ENCODE measurements at regions not wholly inside any gene's neighbourhood (a gene's known extent, or its start where the extent isn't known, plus 50 kb on each side); places are given as distances from the start of the nearest gene placed in this dataset.

DNA sequence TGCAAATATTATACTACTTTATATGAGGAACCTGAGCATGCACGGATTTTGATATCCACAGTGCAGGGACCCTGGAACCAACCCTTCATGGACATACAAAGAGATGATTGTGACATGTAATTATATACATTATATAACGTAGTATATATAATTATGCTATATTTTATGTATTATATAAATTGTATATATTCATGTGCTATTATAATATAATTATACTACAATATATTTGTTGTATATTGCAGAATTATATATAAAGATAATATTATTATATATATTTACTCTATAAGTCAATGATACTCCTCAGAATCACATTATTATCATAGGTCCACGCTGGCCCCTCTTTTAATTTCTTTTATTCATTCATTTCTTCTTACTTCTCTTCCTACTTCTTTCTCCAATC lies 70.9 kb downstream of the TNFSF18 start:
- H3K27ac ChIP-seq (ENCODE audit: low read depth, low read length, severe bottlenecking): no peak overlapping the region
- no peaks in the 10 kb centered on the region for H3K9me3 ChIP-seq (ENCODE audit: control insufficient read depth, low read length)
- H3K36me3 ChIP-seq (ENCODE audit: control insufficient read depth, insufficient read depth, low read length): no peaks in the 10 kb centered on the region
- H3K4me1 ChIP-seq (ENCODE audit: control insufficient read depth, insufficient read depth, low read length, poor library complexity, severe bottlenecking): no peaks in the 10 kb centered on the region
- no peak overlapping the region for H3K4me3 ChIP-seq (ENCODE audit: extremely low read depth, insufficient read depth, low read length, poor library complexity, severe bottlenecking)
- 60% methylated on average over 1 of the region's 3 CpGs; no CpG with 5 or more reads in 1 of the 2 experiments for WGBS, 2 experiments (ENCODE audit: insufficient coverage in 2 of 2)

DNA sequence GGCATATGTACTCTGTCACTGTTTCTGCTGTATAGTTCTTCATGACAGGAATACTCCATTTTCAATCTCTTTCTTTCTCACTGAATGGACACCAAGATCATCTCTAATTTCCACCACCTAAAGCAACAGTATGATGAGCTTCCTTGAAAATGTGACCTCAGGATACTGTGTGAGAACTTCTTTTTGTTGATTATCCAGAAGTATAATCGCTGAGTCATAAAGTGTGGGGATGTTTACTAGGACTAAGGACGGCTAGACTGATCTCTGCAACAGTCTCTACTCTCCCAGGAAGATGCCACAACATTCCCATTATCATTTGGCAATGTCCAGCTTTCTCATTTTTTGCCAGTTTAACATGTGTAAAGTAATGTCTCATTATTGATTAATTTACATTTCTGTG lies 70.3 kb downstream of the TNFSF18 start:
- Histone ChIP-seq H3K27ac (ENCODE audit: low read depth, low read length, severe bottlenecking) (no peak overlapping the region), H3K9me3 (ENCODE audit: control insufficient read depth, low read length) (no peaks in the 10 kb centered on the region), H3K4me1 (ENCODE audit: control insufficient read depth, insufficient read depth, low read length, poor library complexity, severe bottlenecking) (no peaks in the 10 kb centered on the region), H3K4me3 (ENCODE audit: extremely low read depth, insufficient read depth, low read length, poor library complexity, severe bottlenecking) (no peak overlapping the region), H3K36me3 (ENCODE audit: control insufficient read depth, insufficient read depth, low read length) (no peaks in the 10 kb centered on the region)
- WGBS, 2 experiments (ENCODE audit: insufficient coverage in 2 of 2): no CpG with 5 or more reads among the region's 2 CpGs

DNA sequence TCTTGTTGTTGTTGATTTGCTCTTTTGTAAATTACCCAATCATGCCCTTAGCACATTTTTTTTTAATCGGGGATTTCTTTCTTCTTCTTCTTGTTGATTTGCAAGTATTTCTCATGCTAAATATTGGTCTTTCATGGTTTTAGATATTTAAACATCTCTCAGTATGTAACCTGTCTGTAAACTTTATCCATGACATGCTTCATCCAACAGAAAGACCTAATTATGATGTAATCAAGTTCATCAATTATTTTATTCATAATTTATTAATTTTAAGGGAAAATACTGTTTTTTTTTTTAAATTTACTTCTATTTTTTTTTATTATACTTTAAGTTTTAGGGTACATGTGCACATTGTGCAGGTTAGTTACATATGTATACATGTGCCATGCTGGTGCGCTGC lies 69.8 kb downstream of the TNFSF18 start:
- no CpG with 5 or more reads among the region's 2 CpGs for WGBS, 2 experiments (ENCODE audit: insufficient coverage in 2 of 2)
- H3K27ac ChIP-seq (ENCODE audit: low read depth, low read length, severe bottlenecking): no peak overlapping the region
- no peaks in the 10 kb centered on the region for H3K9me3 ChIP-seq (ENCODE audit: control insufficient read depth, low read length)
- H3K4me3 ChIP-seq (ENCODE audit: extremely low read depth, insufficient read depth, low read length, poor library complexity, severe bottlenecking): no peak overlapping the region
- H3K36me3 ChIP-seq (ENCODE audit: control insufficient read depth, insufficient read depth, low read length): no peaks in the 10 kb centered on the region
- no peaks in the 10 kb centered on the region for H3K4me1 ChIP-seq (ENCODE audit: control insufficient read depth, insufficient read depth, low read length, poor library complexity, severe bottlenecking)

Data from mesodermal cell (in vitro differentiated cells).